Naive B cell (primary cell): ENCODE measurements at regions not wholly inside any gene's neighbourhood (a gene's known extent, or its start where the extent isn't known, plus 50 kb on each side); places are given as distances from the start of the nearest gene placed in this dataset.

Experiments
- ATAC-seq, 2 donors: fragments of 150-1000 bp; cut with Tn5 transposase; 2 replicates each; pipeline ENCODE4 v1.10.0; 2021; ENCODE audit warnings: low read depth in 2 of 2, mild to moderate bottlenecking in 2 of 2, moderate library complexity in 2 of 2
- DNase-seq: peaks from one replicate; pipeline ENCODE4 v3.0.0; 2022
- H3K27ac Mint-ChIP-seq, 6 donors: one replicate each; pipeline ENCODE4 v1.8.0; 2020 to 2022; ENCODE audit warnings: mild to moderate bottlenecking in 6 of 6, mixed read lengths in 6 of 6, moderate library complexity in 5 of 6, inconsistent platforms in 2 of 6
- H3K27me3 Mint-ChIP-seq, 3 donors: one replicate each; pipeline ENCODE4 v1.8.0; 2021 to 2022; ENCODE audit warnings: mixed read lengths in 3 of 3, mild to moderate bottlenecking in 1 of 3
- H3K36me3 Mint-ChIP-seq, 2 donors: one replicate each; pipeline ENCODE4 v1.8.0; 2020 to 2022; ENCODE audit warnings: mixed read lengths in 2 of 2, inconsistent platforms in 1 of 2, mild to moderate bottlenecking in 1 of 2
- H3K4me1 Mint-ChIP-seq, 3 donors: one replicate each; pipeline ENCODE4 v1.8.0; 2020 to 2022; ENCODE audit warnings: mixed read lengths in 3 of 3, inconsistent platforms in 1 of 3, mild to moderate bottlenecking in 1 of 3, moderate library complexity in 1 of 3
- H3K4me3 Mint-ChIP-seq, 8 donors: one replicate each; pipeline ENCODE4 v1.8.0; 2020 to 2022; ENCODE audit warnings: mild to moderate bottlenecking in 8 of 8, mixed read lengths in 8 of 8, moderate library complexity in 8 of 8, inconsistent platforms in 2 of 8
- H3K9me3 Mint-ChIP-seq, 7 donors: one replicate each; pipeline ENCODE4 v1.8.0; 2020 to 2022; ENCODE audit warnings: mixed read lengths in 7 of 7, mild to moderate bottlenecking in 5 of 7, inconsistent platforms in 2 of 7, moderate library complexity in 1 of 7

- Mint-ChIP-seq H3K27ac (no peak overlapping the region), H3K4me3 (no peak overlapping the region), H3K9me3 (peaks cover 0 to 3% (median 0%) of the 10 kb centered on the region in 7 donors), H3K4me1 (no peaks in the 10 kb centered on the region), H3K36me3 (no peaks in the 10 kb centered on the region), H3K27me3 (peaks cover 0 to 6% (median 3%) of the 10 kb centered on the region in 3 donors)
- ATAC-seq: no peak
- DNase-seq: no peak
Observed at GRCh38 chr15:53251996-53252395, 461.9 kb upstream of the ONECUT1 start.

- no peaks in the 10 kb centered on the region for H3K36me3 Mint-ChIP-seq
- no peak overlapping the region for H3K27ac Mint-ChIP-seq
Observed at GRCh38 chr15:53251523-53251922, 461.4 kb upstream of the ONECUT1 start.

GRCh38 chr15:53247041-53247708, 457.0 kb upstream of the ONECUT1 start:
- no peak for DNase-seq
- H3K4me3 Mint-ChIP-seq: no peak overlapping the region
- H3K9me3 Mint-ChIP-seq: peaks cover 0 to 10% (median 1%) of the 10 kb centered on the region in 7 donors
- H3K4me1 Mint-ChIP-seq: no peaks in the 10 kb centered on the region
- peaks cover 4 to 10% (median 7%) of the 10 kb centered on the region in 3 donors for H3K27me3 Mint-ChIP-seq
- H3K36me3 Mint-ChIP-seq: no peaks in the 10 kb centered on the region
- no peak overlapping the region for H3K27ac Mint-ChIP-seq
- ATAC-seq: no peak

More at GRCh38 chr15:53251523-53251922, 461.4 kb upstream of the ONECUT1 start:
- peaks cover 0 to 6% (median 0%) of the 10 kb centered on the region in 7 donors for H3K9me3 Mint-ChIP-seq
- ATAC-seq (no peak), DNase-seq (no peak)
- no peak overlapping the region for H3K4me3 Mint-ChIP-seq
- H3K4me1 Mint-ChIP-seq: no peaks in the 10 kb centered on the region
- peaks cover 0 to 6% (median 5%) of the 10 kb centered on the region in 3 donors for H3K27me3 Mint-ChIP-seq

GRCh38 chr15:53246404-53246803, 456.3 kb upstream of the ONECUT1 start:
- peaks cover 0 to 10% (median 7%) of the 10 kb centered on the region in 3 donors for H3K27me3 Mint-ChIP-seq
- H3K4me1 Mint-ChIP-seq: no peaks in the 10 kb centered on the region
- no peak overlapping the region for H3K4me3 Mint-ChIP-seq
- H3K36me3 Mint-ChIP-seq: no peaks in the 10 kb centered on the region
- H3K27ac Mint-ChIP-seq: no peak overlapping the region
- DNase-seq: no peak
- H3K9me3 Mint-ChIP-seq: peaks cover 0 to 10% (median 1%) of the 10 kb centered on the region in 7 donors
- ATAC-seq: no peak

GRCh38 chr15:53233801-53234200, 443.7 kb upstream of the ONECUT1 start:
- H3K4me3 Mint-ChIP-seq: no peak overlapping the region
- ATAC-seq (no peak), DNase-seq (no peak)
- H3K9me3 Mint-ChIP-seq: no peaks in the 10 kb centered on the region
- no peaks in the 10 kb centered on the region for H3K27me3 Mint-ChIP-seq
- no peaks in the 10 kb centered on the region for H3K4me1 Mint-ChIP-seq
- H3K27ac Mint-ChIP-seq: no peak overlapping the region
- H3K36me3 Mint-ChIP-seq: no peaks in the 10 kb centered on the region

GRCh38 chr15:53230473-53230872, 440.3 kb upstream of the ONECUT1 start:
- Mint-ChIP-seq H3K9me3 (no peaks in the 10 kb centered on the region), H3K27me3 (no peaks in the 10 kb centered on the region), H3K4me1 (no peaks in the 10 kb centered on the region), H3K36me3 (no peaks in the 10 kb centered on the region), H3K4me3 (no peak overlapping the region), H3K27ac (no peak overlapping the region)
- ATAC-seq (no peak), DNase-seq (no peak)

GRCh38 chr15:53226559-53226958, 436.4 kb upstream of the ONECUT1 start:
- H3K27me3 Mint-ChIP-seq: no peaks in the 10 kb centered on the region
- H3K36me3 Mint-ChIP-seq: no peaks in the 10 kb centered on the region
- peaks cover 0 to 4% (median 0%) of the 10 kb centered on the region in 7 donors for H3K9me3 Mint-ChIP-seq
- no peak overlapping the region for H3K27ac Mint-ChIP-seq
- ATAC-seq (no peak), DNase-seq (no peak)
- no peaks in the 10 kb centered on the region for H3K4me1 Mint-ChIP-seq
- H3K4me3 Mint-ChIP-seq: no peak overlapping the region

- no peaks in the 10 kb centered on the region for H3K27me3 Mint-ChIP-seq
- no peak overlapping the region for H3K4me3 Mint-ChIP-seq
- DNase-seq: no peak
- H3K4me1 Mint-ChIP-seq: no peaks in the 10 kb centered on the region
- H3K27ac Mint-ChIP-seq: no peak overlapping the region
- no peaks in the 10 kb centered on the region for H3K36me3 Mint-ChIP-seq
- no peak for ATAC-seq
- peaks cover 0 to 4% (median 0%) of the 10 kb centered on the region in 7 donors for H3K9me3 Mint-ChIP-seq
Observed at GRCh38 chr15:53225781-53226180, 435.6 kb upstream of the ONECUT1 start.

- DNase-seq (no peak), ATAC-seq (no peak)
- H3K4me3 Mint-ChIP-seq: no peak overlapping the region
- no peak overlapping the region for H3K27ac Mint-ChIP-seq
- no peaks in the 10 kb centered on the region for H3K27me3 Mint-ChIP-seq
- H3K36me3 Mint-ChIP-seq: no peaks in the 10 kb centered on the region
- peaks cover 0 to 4% (median 0%) of the 10 kb centered on the region in 7 donors for H3K9me3 Mint-ChIP-seq
- no peaks in the 10 kb centered on the region for H3K4me1 Mint-ChIP-seq
Observed at GRCh38 chr15:53224371-53224770, 434.2 kb upstream of the ONECUT1 start.

GRCh38 chr15:53223815-53224214, 433.7 kb upstream of the ONECUT1 start:
- Mint-ChIP-seq H3K4me3 (no peak overlapping the region), H3K27me3 (no peaks in the 10 kb centered on the region), H3K9me3 (peaks cover 0 to 4% (median 0%) of the 10 kb centered on the region in 7 donors), H3K4me1 (no peaks in the 10 kb centered on the region), H3K27ac (no peak overlapping the region), H3K36me3 (no peaks in the 10 kb centered on the region)
- no peak for ATAC-seq
- DNase-seq: no peak

GRCh38 chr15:53218666-53219580, 428.8 kb upstream of the ONECUT1 start:
- ATAC-seq (no peak), DNase-seq (no peak)
- Mint-ChIP-seq H3K36me3 (no peaks in the 10 kb centered on the region), H3K9me3 (peaks cover 0 to 4% (median 0%) of the 10 kb centered on the region in 7 donors), H3K4me1 (no peaks in the 10 kb centered on the region), H3K27ac (no peak overlapping the region), H3K27me3 (peaks cover 0 to 17% (median 7%) of the 10 kb centered on the region in 3 donors), H3K4me3 (no peak overlapping the region)

- no peak for ATAC-seq
- peaks cover 0 to 17% (median 7%) of the 10 kb centered on the region in 3 donors for H3K27me3 Mint-ChIP-seq
- DNase-seq: no peak
- no peak overlapping the region for H3K27ac Mint-ChIP-seq
- H3K4me1 Mint-ChIP-seq: no peaks in the 10 kb centered on the region
- no peaks in the 10 kb centered on the region for H3K36me3 Mint-ChIP-seq
- H3K9me3 Mint-ChIP-seq: peaks cover 0 to 2% (median 0%) of the 10 kb centered on the region in 7 donors
- no peak overlapping the region for H3K4me3 Mint-ChIP-seq
Observed at GRCh38 chr15:53216036-53216435, 425.9 kb upstream of the ONECUT1 start.

GRCh38 chr15:53213336-53213735, 423.2 kb upstream of the ONECUT1 start:
- H3K27ac Mint-ChIP-seq: no peak overlapping the region
- peaks cover 0 to 17% (median 7%) of the 10 kb centered on the region in 3 donors for H3K27me3 Mint-ChIP-seq
- peaks cover 0 to 2% (median 0%) of the 10 kb centered on the region in 7 donors for H3K9me3 Mint-ChIP-seq
- no peak overlapping the region for H3K4me3 Mint-ChIP-seq
- no peaks in the 10 kb centered on the region for H3K36me3 Mint-ChIP-seq
- DNase-seq (no peak), ATAC-seq (no peak)
- no peaks in the 10 kb centered on the region for H3K4me1 Mint-ChIP-seq

GRCh38 chr15:53212785-53213184, 422.6 kb upstream of the ONECUT1 start:
- Mint-ChIP-seq H3K36me3 (no peaks in the 10 kb centered on the region), H3K27me3 (peaks cover 0 to 17% (median 7%) of the 10 kb centered on the region in 3 donors), H3K4me1 (no peaks in the 10 kb centered on the region), H3K9me3 (peaks cover 0 to 2% (median 0%) of the 10 kb centered on the region in 7 donors), H3K4me3 (no peak overlapping the region), H3K27ac (no peak overlapping the region)
- no peak for ATAC-seq
- DNase-seq: no peak
